HG03378 (cell line): ENCODE measurements at regions not wholly inside any gene's neighbourhood (a gene's known extent, or its start where the extent isn't known, plus 50 kb on each side); places are given as distances from the start of the nearest gene placed in this dataset.
"Not testable (repeated sequence)": the region's sequence is repeated elsewhere in the genome, so short reads cannot be mapped to it uniquely, and the experiment has no call there.

Experiments used
- ATAC-seq: cut with Tn5 transposase; IDR thresholded peaks from one replicate; pipeline ENCODE4 v1.9.1; 2021; ENCODE audit warnings: mild to moderate bottlenecking, moderate library complexity; ENCODE audit not compliant: unreplicated experiment

DNA sequence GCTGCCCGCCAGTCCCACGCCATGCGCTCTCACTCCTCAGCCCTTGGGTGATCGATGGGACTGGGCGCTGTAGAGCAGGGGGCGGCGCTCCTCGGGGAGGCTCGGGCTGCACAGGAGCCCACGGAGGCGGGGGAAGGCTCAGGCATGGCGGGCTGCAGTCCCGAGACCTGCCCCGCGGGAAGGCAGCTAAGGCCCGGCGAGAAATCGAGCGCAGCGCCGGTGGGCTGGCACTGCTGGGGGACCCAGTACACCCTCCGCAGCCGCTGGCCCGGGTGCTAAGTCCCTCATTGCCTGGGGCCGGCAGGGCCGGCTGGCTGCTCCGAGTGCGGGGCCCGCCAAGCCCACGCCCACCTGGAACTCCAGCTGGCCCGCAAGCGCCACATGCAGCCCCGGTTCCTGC, 102.2 kb upstream of the PDE10A start:
- ATAC-seq: not testable (repeated sequence)

DNA sequence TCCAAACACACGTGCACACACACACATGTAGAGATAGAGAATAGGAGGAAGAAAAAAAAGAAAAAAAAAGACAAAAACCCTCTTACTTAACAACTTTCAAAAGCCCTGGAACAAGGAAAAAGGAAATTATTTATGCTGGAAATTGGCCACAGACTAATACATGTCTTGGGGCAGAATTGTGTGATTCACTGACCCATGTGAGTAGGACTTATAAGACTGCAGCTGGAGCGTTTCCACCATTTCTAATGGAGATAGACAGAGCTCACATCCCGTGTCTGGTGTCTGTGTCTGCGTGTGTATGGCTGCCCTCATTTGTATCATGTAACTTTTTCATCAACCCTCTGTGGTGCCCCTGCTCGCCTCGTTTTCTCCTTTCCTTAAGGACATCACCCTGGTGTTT, 99.8 kb upstream of the PDE10A start:
- ATAC-seq: no peak

DNA sequence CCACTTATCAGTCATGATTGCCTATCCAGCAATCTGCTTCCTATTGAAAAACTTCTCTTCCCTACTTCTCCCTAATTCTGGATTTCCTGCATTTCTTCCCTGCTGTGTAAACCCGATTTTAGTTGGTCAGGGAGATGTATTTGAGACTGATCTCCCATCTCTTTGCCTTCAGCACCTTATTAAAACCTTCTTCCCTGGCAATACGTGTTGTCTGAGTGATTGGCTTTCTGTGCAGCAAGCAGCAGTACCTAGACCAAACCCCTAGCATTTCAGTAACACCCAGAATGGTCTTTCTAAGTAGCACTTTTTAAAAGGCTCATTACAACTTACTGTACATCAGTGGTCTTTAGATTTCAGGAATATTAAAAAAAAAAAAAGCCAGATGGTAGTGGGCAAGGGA, 99.1 kb upstream of the PDE10A start:
- no peak for ATAC-seq

DNA sequence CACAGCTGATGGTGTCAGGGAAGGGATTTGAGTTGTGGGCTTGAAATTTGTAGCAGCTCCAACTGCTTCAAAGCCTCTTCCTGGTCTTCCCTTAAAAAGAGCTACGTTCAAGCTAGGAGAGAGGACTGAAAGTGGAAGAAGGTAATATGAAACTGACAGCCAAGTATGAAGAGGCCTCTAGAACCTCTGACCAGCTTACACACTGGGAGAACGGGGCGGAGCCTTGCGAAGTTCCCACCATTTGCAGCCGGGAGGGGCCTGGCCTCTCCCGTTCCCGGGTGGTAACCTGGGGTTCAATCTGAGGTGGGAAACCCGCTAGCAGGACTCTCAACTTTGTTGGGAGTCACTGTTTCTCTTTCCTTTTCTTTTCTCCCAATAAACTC, 97.8 kb upstream of the PDE10A start:
- no peak for ATAC-seq

DNA sequence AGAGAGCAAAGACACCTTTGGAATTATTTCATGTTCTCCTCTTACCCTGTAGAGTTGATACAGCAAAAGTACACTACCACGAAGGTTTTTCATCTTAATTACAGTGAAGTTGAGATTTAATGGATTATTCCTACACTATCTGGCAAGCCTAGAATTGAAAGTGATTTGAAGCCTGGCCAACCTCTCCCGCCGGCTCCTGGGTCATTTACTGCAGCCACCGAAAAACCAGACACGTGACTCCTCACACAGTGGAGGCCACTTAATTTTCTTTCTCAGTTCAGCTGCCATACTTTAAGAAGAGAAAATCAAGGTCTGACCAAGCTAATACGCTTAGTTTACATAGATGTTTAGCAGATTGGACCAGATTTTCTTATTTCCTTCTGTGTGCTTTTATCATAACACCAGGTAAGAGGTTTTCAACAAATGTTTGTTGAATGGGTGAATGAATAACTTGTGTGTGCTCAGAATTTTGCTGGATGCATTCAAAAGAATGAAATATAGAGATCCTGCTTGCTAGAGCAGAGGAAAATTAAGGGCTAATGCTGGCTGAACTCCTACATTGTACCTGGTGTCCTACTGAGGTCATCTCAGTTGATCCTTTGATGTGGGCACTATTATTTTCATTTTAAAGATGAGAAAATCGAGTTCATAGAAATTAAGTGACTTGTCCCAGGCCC, 97.2 kb upstream of the PDE10A start:
- no peak for ATAC-seq

DNA sequence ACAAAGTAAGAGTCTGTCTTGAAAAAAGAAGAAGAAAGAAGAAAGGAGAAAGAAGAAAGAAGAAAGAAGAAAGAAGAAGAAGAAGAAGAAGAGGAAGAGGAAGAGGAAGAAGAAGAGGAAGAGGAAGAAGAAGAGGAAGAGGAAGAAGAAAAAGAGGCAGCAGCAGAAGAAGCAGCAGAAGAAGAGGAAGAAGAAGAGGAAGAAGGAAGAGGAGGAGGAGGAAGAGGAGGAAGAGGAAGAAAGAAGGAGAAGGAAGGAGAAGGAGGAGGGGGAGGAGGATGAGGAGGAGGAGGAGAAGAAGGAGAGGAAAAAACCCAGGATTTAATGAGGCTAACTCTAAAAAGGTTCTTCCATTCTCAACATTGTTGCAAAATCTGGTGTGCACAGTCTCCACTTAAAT, 95.4 kb upstream of the PDE10A start:
- ATAC-seq: no peak

DNA sequence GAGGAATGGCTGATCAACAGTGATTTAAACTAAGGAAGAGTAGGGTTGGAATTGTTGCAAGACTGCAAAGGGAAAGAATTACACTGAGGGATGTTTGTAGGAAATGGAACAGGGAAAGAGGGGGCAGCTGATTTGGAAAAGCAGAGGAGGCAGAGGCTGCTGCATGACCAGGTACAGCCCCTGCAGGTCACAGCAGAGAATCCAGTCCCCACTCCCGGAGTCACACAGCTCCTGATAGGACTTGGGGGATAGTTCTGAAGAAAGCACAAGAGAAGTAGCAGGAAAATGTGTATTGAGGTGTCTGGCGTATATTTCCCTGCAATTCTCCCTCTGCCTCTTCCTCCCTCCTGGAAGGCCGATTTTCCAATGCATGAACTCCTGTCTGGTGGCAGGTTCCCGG, 92.5 kb upstream of the PDE10A start:
- no peak for ATAC-seq

DNA sequence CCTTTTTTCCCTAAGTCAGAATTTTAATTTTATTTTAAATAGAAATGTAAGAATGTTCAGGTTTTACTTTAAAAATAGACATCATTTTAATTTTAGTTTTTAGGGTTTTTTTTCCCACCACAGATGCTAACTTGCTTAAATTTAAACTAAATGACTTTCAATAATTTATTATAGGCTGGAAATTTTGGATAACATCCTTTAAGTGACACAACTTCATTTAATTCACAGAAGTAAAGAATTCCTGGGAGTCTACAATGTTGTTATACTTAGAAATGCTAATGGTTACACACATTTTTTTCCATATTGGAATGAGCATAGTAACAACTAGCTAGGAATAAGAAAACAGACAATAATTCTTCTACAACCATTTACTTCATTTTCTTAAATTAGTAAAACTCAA, 90.5 kb upstream of the PDE10A start:
- no peak for ATAC-seq

DNA sequence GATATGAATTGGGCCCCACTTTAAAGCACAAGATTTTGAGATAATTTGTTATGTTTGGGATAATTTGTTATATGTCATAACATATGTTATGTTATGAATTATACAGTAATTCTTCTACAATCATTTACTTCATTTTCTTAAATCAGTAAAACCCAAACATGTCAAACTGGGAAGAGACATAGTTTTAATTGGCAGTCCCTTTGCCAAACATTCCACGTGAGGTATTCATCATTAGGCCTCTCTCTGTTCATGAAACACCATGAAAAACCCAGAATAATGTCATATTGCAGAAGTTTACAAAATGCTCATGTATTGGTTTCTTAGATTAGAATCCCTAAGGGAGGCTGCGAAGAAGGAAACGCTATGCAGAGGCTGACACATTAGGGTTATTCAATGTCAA, 89.4 kb upstream of the PDE10A start:
- no peak for ATAC-seq

DNA sequence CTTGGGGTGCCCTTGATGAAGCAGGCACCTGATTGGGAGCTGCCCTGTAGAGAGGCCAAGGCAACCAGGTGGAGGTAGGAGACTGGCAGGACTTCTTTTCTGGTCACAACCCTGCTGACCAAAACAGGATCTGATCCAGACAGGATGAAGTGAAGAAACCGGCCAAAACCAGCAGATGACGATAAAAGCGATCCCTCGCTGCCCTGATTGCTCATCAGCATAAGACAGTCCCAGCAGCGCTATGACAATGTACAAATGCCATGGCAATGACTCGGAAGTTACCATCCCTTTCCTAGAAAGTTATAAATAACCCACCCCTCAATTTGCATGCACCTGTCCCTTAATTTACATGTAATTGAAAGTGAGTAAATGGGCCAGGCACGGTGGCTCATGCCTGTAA, 88.4 kb upstream of the PDE10A start:
- ATAC-seq: no peak

DNA sequence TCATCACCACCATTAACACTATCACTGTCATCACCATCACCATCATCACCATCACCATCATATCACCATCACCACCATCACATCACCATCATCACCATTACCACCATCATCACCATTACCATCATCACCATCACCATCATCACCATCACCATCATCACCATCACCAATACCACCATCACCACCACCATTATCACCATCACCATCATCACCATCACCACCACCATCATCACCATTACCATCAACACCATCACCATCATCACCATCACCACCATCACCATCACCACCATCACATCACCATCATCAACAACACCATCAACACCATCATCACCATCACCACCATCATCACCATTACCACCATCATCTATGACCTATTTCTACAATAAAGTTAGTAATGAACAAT, 86.1 kb upstream of the PDE10A start:
- no peak for ATAC-seq

DNA sequence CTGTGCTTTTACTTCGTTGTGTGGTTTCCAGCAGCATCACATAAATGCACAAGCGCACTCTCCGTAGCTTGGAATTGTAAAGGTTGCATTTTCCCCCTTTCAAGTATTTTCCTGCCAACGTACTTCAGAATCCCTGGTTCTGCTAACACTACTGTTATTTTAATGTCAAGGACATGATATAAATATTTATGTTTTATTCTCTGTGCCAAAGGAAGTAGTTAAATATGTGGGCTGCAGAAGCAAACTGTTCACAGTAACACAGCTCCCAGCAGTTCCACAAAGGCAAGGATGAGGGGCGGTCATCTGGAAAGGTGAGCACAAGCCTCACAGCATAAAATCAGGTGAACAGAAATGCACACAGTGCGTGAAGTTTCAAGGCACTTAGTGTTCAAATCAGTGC, 85.3 kb upstream of the PDE10A start:
- ATAC-seq: no peak

DNA sequence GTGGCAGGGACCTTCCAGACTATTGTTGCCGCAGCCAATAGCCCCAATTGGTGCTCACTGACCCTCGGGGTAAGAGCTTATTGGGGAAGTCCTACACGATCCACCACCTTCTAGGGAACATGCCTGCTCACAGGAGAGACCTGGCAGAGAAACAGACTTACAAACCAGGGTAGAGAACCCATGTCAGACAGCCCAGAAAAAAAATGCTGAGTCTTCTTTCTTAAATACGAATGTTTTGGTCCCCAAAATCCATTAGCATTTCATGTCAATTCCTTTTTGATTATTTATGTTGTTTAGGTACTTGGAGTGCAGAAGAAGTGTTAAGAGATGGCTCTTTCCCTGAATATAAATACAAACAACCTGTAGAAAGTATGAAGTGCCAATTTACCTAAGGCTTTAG, 84.9 kb upstream of the PDE10A start:
- ATAC-seq: no peak

DNA sequence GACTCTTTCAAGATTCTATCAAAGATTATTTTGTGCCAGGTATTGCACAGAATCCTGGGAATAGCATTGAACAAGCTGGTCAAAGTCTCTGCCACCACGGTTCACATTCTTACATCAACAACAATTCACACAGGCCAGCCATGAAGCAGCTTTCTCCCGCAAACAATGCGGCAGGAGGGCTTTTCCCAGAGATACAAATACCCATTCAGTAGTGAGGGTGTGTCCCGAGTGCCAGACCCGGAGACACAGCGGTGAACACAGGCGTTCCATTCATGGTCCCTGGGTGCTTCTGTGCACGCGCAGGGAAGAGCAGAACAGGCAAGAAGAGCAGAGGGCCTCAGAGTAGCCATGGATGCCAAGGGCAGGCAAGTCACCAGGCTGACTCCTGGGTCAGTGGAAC, 83.3 kb upstream of the PDE10A start:
- ATAC-seq: no peak

DNA sequence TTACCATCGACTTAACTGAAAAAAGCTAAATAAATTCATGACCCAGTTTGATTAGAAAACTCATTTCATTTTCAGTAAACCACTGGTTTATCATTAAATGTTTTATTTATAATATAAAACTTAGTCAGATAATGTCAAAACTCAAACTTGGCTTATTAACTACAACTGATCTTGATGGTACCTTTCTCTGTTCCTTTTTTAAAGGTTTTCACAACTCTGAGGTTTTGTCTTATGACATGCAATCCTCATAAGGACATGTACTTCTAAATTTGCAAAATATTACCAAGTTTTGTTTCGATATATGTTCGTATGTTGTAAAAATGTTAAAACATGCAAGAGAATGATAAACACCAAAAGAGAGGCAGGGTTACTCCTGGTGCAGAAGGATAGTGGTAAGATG, 82.5 kb upstream of the PDE10A start:
- no peak for ATAC-seq

DNA sequence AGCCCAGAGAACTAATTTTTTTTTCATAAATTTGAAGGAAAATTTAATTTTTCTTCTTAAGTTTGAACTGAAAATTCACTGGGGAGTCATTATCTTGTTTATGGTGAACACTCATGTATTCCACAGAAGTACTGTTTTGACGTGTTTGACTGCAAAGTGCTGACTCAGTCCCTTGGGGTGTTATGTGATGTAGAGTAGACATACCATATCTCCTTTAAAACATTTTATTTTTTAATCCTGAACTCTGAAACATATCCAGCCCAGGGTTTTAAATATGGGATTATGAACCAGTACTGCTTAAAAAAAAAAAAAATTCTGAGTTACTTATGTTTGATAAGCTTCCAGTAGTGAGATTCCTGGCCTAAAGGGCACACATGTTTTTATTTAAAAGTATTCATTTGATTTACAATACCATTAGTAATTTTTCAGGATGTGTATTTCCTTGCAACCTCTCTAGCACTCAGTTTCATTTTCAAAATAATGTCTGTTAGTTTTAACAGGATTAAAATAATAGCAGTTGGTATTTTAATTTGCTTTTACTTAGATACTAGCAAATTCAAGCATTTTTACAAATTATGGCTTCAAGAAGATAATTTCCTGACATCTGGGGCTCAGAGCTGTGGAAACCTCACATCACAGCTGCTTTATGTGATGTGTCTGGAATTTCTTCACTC, 81.7 kb upstream of the PDE10A start:
- peak; percentile 60 for ATAC-seq

DNA sequence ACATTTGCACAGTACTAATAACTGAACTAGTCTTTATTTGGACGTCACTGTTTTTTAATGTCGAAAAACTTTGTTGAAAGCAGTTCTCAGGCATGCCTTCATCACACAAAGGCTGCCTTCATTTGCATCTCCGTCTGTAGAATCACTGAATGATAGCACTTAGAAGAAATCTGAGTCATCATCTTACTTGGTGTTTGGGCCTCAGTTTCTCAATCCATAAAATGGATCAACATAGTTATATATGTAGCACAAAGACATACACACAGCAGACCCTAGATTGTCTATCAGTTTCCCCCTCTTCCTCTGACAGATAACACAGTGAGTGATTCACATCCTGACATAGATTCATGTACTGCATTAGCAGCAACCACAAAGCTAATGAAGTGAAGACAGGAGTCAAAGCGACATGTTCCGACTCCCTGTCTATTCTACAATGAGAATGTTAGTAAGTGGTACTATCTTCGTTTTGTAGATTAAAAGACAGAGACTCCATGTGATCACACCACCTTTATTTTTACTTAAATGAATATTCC, 80.4 kb upstream of the PDE10A start:
- no peak for ATAC-seq

DNA sequence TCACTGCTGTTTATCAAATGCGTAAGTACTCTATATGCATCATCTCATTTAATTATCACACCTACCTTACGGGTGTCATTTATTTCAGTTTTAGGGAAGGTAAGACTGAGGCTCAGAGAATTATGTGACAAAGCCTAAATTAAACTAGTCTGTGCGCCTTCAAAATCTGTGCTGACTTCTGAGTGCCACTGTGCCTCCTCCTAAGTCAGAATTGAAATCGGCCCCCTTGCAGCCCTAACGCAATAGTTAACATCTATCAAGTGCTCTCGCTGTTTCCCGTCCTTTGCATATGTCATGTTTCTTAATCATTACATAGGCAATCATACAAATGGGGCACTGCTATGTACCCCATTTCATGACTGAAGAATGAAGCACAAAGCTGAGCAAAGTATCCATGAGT, 79.0 kb upstream of the PDE10A start:
- ATAC-seq: no peak

DNA sequence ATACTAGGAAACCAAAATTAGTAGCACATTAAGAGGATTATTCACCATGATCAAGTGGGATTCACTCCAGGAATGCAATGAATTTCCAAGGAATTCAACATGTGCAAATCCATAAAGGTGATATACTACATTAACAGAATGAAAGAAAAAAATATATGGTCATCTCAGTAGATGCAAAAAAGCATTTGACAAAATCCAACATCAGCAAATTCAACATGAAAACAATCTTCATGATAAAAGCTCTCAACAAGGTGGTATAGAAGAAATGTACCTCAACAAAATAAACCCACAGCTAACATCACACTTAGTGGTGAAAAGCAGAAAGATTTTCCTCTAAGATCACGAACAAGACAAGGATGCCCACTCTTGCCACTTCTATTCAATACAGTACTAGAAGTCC, 74.4 kb upstream of the PDE10A start:
- ATAC-seq: no peak

DNA sequence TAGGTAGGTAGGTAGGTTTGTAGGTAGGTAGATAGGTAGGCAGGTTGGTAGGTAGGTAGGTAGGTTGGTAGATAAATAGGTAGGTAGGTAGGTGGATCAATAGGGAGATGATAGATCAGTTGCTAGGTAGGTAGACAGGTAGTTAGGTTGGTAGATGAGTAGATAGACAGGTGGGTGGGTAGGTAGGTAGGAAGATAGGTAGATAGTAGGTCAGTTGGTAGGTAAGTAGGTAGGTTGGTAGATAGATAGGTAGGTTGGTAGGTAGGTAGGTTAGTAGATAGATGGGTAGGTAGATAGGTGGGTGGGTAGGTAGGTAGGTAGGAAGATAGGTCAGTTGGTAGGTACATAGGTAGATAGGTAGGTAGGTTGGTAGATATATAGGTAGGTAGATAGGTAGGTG, 72.0 kb upstream of the PDE10A start:
- ATAC-seq: no peak

DNA sequence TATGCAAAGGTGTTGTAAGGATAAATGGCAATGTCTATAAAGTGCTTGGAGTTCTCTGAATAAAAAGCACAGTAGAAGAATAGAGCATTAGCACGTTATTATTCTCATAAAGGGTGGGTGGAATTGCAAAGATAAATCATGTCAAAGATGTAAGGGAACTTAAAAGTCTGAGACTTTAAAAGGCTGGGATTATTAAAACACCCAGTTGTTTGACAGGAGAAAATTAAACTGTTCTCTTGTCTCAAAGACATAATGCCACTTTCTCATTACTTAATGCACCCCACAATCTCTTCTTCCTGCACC, 70.4 kb upstream of the PDE10A start:
- no peak for ATAC-seq

DNA sequence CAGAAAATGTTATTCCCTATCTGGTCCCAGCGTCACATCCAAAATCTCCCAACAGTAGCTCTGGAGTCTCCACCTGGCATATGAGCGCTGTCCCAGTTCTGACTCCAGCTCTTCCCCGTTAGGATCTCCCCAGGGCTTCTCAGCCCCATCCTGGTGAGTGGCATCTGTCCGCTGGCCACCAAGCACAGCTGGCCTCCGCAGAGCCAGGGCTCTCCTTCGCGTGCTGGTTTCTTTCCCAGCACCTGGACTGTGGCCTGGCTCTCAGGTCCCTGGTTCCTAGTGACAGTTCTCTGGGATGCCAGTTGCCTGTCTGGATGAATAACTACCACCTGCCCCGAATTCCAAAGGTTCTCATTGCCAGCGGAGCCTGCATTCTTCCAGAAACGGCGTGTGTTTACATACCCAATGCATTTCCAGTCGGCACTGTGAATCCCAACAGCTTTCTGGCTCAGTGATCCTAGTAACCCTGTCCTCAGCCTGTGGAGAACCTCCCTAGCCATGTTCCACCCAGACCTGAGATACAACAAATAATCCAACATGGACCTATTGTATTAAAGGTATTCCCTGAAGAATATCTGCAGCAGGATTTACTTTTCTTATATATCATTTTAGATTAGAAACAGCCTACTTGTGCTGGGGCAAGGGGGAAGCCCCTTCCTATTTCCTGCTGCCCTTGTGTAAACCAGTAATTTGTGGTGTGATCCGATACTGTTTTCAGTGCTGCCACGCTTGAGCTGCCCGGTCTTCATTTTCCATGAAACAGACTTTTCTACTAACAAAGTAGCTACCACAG, 69.9 kb upstream of the PDE10A start:
- peak; percentile 89 for ATAC-seq
